ENCODE measurements at regions not wholly inside any gene's neighbourhood (a gene's known extent, or its start where the extent isn't known, plus 50 kb on each side); places are given as distances from the start of the nearest gene placed in this dataset.
A peak's percentile ranks its signal among the peaks of the same experiment; 100 is the strongest.

DNA sequence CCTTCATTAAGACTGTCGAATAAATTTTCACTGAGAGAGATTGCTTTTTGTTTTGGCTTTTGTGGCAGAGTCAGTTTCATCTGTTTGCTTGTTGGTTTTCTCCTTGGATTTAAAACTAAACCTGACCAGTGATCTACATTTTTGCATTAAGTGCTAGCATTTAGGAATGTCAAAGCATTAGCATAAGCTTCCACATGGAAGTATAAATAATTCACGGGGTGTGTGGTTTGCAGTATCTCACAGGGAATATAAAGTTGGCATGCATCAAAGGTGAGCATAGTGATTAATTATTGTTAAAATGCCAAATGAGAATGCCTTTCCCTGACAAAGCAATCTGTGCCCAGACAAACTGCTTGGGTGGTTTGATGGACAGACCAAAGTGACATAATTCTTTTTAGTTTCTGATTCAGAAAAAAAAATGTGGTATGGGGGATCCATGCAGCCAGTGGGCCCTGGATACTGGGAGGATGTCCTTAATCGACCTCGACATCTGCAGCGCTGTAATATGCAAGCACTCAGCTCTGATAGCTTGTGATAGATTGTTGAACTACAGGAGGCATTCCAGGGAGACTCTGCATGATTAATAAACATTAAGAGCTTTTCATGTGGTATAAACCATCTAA is 339.3 kb upstream of the POM121L12 start:
- no peak for DNase-seq (ENCODE audit: low spot score)

DNA sequence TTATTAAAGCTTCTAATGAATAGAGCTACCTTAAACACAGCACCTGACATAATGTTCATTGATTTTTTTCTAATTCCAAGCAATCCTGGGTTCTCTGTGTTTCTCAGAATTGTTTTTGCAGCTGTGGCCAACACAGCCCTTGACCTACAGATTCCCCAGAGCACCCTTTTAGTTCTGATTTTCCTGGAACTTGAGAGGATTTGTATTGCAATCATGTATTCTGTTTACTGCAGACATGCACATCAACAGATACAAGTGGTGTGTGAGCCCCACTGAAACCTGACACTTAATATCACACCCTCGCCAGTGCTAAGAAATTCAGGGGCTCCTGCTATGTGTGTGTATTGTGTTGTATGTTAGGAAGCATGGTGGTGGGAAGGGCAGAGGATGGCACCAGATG is 344.2 kb upstream of the POM121L12 start:
- DNase-seq (ENCODE audit: low spot score), result no peak

DNA sequence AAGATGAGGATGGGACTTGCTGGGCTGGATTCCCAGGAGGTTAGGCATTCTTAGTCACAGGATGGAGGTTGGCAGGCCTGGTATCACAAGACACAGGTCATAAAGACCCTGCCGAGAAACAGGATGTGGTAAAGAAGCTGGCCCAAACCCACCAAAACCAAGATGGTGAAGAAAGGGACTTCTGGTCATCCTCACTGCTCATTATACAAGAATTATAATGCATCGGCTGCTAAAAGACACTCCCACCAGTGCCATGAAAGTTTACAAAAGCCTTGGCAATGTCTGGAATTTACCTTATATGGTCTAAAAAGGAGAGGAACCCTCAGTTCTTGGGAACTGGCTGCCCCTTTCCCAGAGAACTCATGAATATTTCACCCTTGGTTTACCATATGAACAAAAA is 345.5 kb upstream of the POM121L12 start:
- DNase-seq (ENCODE audit: low spot score), result no peak

DNA sequence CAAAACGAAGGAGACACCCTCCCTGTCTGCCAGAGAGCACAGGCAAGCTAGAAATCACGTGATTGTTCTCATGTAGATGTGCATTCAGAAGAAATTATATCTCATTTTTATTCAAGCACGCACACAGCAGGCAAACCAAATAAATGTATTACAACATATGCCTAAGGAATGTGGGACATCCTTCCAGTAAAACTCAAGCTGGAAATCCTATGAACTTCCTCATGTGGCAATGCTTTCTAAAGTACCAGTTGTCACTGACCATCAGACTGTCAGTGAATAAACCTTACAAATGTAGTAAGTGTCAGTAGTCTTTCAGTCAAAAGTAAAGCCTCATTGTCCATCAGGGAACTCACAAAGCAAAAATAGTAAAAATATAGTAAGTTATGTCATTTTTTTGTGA is 350.1 kb upstream of the POM121L12 start:
- no peak for DNase-seq (ENCODE audit: low spot score)

DNA sequence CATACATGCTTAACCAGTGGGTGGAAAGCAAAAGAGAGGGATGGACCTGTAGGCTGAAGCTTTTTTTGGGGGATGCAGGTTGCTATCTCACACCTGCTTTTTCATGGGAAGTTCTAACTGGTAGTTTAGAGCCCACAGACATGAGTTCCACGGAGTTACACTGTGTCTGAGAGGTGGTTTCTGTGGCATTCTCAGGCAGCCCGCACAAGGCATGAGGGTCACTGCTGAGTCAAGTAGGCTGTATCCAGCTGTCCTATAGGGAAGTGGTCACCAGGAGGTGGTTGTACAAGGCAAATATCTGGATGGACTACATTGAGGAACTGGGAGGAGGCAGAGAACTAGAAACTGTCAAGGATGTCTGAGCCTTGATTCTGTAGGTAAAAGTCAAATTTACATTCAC is 351.0 kb upstream of the POM121L12 start:
- DNase-seq (ENCODE audit: low spot score), result no peak

DNA sequence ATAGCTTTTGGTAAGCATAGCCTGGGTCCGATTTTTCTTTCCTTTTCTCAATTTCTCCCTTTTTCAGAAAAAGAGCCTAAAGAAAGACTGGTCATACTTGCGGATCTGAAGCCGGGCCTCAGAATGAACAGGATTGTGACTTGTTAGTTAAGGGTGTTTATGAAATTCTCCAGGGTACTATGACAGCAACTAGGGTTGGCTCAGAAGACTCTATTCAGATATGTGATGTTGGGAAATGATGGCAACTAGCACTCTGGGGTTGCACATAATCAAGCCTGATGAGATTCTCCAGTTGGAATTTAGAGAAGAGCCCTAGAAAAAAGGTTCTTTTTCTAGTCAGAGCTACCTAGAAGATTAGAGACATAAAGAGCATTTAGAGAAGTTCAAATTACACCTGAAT is 352.4 kb upstream of the POM121L12 start:
- no peak for DNase-seq (ENCODE audit: low spot score)

DNA sequence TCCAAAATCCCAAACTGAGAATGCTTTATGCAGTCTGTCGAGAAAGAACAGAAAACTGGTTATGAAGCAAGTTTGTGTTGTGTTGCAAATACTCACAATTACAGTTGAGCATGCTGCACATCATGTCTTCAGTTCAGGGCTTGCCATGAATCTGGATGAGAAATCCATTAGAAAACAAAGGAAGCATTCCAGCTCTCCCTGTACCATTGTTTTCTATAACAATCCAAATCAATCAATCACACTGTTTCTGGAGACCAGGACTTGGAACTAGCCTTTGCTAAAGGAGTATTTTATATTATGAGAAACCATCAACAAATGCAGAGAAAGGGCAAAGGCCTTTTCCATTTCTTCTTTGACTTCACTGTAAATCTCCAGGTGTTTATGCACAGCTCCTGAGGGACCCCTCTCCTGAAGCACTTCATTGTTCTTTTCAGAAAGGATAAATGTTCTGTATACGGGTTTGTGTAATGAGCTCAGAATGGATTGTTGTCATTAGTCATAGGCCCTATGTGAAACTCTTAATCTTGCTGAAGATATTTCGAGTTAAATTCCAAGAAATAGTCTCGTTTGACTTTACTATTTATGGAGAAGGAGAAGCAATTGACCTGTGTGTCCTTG is 364.7 kb upstream of the POM121L12 start:
- DNase-seq (ENCODE audit: low spot score), result no peak

DNA sequence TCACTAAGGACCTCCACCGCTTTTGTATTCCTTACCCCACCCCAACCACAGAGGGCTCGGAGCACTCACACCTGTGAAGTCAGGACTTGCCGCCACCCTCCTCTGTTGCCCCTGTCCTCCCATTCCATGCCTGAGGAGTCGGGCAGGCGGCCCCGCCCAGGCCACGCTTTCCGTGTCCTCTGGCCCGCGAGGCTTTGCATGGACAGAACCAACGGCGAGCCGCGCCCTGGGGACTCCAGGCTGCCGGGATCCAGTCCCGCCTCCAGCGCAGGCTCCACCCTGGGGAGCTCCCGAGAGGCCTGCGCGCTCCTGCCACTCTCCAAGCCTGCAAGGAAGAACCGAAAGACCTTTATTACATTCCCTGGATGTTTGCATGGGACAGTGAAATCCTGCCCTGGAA is 366.4 kb upstream of the POM121L12 start:
- no peak for DNase-seq (ENCODE audit: low spot score)

DNA sequence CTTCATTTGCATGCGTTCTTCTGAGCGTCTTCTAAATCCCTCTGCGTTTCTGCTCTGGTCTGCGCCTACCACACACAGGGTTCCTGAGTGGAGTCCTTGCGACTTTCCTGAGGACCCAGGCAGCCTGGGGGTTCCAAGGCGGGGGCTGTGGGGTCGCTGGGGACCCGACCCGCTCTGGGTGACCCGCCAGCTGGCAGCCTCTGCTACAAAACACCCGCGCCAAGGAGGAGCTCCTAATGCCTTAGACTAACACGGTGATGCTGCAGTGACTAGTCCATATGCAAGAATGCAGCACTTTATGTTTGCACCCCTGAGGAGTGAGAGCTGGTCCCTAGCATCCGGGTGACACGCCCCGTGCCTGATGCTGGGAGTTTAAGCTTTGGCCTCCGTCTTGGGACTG is 367.0 kb upstream of the POM121L12 start:
- DNase-seq (ENCODE audit: low spot score), result no peak

DNA sequence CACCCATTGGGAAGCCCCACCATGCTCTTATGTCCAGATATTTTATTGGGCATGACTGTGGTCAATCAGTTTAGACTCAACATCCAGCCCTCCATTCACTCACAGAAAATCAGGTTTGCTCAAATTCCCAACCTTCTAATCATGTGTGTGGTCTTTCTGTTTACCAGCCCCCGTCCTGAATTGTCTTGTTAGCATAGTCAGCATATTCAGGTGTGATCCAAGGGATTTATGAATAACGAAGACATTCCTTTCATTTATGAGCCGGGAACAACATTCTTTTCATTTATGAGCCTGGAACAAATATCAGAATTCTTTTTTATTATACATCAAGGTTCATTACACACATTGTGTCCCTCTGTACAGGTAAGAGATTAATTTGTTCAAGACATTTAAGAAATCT is 376.3 kb upstream of the POM121L12 start:
- no peak for DNase-seq (ENCODE audit: low spot score)

DNA sequence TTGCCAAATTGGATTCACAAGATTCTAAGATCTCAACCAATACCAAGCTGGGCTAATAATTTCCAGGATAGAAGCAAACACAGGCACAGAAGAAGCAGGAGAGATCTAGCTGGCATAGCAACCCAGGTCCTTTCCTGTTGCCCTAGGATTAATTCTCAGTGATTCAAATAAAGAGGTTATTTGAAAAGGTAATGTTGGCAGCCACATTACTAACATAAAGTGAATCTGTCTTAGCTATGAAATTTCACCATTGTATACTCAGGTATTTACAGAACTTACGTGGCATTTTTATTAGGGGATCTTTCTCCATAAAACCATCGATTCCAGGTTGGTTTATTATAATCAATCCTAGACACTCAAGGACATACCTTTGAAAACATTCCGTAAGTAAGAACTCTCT is 379.3 kb upstream of the POM121L12 start:
- DNase-seq (ENCODE audit: low spot score), result no peak

DNA sequence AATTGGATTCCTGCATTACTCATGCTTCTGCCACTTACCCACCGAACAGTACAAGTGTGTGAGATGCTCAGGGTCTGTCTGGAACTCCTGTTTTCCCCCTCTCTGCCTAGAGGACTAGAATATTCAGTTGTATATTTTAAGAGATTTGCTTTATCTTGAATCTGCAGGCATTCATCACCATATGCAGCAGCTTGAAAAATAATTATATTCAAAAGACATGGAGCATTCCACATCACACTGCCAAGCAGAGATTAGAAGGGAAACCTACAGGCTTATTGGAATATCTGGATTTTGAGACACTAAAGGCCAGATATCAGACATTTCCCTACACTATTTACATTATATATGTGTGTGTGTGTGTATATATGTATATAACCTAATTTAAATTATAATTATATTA is 382.8 kb upstream of the POM121L12 start:
- DNase-seq (ENCODE audit: low spot score), result no peak

DNA sequence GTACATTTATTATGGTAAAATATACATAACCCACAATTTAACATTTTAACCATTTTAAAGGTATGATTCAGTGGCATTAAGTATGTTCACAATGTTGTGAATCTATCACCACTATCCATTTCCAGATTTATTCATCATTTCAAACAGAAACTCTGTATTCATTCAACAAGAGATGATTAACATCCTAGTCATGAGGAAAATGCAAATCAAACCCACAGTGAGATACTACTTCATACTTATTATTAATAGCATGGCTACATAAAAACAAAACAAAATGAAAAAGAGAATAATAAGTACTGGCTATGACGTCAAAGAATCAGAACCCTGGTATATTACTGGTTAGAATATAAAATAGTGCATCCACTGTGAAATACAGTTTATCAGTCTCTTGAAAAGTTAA is 386.6 kb upstream of the POM121L12 start:
- no peak for DNase-seq (ENCODE audit: low spot score)

DNA sequence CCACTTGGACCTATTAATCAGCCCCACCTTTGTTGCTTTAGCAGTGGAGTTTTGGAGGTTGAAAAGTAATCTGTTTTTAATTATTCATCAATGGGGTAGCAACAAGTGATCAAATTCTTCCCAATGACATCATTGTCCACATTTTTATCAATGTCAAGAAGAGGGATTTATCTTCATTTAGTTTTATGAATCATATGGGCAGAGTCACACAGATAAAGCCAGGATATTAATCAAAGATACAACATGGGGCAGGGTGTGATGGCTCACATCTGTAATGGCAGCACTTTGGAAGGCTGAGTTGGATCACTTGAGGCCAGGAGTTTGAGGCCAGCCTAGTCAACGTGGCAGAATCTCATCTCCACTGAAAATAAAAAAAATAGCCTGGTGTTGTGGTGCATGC is 388.4 kb upstream of the POM121L12 start:
- DNase-seq (ENCODE audit: low spot score), result no peak

DNA sequence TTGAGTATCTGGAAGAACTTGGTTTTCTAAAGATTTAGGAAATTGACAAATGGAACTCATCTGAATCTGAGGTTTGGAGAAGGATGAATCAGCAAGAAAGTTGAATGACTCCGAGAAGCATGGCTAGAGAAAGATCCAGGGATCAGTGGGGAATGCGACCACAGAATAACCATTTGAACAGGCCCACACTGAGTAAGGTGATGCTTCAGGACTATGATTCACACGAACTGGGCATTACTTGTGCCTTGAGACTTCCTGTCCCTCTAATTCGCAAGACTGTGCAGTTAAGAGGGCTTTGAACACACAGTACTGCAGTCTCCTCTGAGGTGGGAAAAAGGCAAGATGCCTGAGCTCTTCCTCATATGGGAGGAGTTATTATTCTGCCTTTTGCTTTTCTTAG is 395.5 kb upstream of the POM121L12 start:
- DNase-seq (ENCODE audit: low spot score), result peak; percentile 9

DNA sequence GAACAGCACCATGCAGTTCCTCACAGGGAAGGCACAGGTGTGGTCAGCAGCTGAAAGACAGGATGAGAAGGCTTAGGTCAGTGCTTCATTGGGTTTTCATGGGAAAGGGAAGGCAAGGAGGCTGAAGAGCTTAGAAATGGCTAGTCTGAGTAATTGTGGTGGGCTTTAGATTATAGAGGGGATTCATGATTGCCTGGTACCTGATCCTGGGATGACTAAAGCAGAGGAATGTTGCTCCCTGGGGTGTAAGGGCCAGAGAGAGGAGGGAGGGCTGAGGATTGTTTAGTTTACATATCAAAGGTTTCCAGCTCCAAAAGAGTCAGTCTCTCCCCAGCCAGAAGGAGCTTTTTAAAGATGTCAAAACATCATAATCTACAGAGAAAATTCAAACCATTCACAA is 396.3 kb upstream of the POM121L12 start:
- DNase-seq (ENCODE audit: low spot score), result no peak

DNA sequence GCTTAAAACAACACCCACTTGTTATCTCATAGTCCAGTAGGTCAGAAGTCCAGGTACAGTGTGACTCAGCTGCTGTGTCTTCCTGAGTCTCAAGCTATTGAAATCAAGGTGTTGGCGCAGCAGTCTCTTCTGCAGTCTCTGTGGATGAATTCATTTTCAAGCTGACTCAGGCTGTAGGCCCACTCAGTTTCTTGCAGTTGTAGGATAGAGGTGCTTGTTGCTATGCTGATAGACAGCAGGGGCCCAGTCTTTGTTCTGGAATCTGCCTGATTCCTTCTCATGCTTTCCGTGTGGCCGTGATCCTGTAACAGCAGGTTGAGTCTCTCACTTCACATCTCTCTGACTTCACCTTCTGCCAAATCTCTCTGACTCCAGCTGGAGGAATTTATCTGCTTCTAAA is 400.4 kb upstream of the POM121L12 start:
- DNase-seq (ENCODE audit: low spot score), result no peak

DNA sequence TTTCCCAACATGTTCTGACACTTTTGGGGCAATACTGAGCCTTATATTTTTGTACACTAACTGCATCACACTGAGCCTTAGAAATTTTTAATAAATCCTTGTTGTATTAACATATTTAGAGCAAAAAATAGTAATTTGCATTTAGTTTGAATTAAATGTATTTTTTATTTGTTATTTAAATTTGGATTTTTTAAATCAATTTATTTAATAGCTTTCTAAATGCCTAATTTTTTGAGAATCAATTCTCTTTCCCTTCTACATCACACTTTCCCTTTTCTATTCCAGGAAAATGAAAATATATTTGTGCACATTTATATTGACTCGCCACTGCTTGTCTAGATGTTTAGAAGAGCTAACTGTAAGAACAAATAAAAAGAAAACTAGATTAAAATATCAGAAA is 414.6 kb upstream of the POM121L12 start:
- no peak for DNase-seq (ENCODE audit: low spot score)

DNA sequence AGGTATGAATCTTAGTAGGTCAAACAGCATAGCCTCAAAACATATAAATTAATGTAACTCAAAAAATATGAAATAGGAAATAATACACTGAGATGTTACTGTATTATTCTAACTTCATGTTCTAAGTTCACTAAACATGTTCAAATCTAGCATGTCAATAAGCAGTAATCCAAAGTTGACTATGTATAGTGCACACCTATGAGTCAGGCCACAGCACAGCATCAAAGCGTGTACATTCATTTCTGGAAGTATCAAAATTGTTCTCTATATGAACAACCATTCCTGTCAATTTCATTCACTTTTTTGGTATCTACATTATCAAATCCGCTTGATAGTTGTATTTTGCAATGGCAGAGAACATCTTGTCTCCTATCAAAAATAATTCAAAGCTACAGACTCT is 418.9 kb upstream of the POM121L12 start:
- DNase-seq (ENCODE audit: low spot score), result no peak

DNA sequence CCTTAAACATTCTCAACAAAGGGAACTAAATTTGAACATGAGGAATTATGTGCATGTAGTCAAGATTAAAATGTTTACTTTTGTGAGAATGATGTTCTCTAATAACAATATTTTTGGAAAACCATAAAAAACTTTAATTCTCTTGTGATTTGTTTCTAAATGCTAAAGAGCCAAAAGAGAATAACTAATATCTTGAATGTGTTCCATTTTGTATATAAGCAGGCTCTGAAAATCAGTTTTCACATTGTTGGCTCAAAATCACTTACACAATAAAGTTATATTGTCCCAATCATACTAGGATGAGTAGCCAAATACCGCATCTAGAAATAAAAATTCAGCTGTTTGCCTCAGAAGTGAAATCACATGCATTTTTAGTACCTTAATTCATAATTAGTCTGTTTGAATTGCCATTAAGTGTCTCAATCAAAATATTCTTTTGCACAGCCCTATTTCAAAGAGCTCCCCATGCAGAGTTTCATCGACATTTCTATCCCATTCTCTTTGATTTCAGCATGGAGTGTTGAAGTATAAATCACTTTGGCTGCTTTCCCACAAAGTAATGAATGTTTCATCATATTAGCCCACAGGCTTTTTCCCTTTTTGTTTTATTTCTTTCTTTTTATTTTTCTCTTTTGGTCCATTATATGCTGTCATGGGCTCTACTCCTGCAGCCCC is 420.3 kb upstream of the POM121L12 start:
- DNase-seq (ENCODE audit: low spot score), result no peak

DNA sequence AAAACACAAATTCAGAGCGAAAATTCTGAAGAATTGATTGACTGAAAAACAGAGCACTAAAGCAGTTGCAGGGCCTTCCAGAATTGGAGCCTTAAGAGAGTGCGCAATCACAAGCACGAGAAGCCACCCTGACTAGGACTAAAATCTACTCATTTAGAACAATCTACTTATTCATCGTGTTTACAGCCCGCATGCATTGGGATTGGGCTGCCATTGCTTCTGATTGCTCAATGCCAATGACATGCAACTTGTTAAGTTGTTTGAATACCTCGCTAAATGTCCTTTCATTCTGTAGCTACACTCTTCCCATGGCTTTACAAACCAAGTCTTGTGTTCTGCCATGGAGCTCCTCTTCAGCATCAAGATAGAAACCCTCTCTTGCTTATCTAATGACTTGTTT is 425.9 kb upstream of the POM121L12 start:
- no peak for DNase-seq (ENCODE audit: low spot score)

DNA sequence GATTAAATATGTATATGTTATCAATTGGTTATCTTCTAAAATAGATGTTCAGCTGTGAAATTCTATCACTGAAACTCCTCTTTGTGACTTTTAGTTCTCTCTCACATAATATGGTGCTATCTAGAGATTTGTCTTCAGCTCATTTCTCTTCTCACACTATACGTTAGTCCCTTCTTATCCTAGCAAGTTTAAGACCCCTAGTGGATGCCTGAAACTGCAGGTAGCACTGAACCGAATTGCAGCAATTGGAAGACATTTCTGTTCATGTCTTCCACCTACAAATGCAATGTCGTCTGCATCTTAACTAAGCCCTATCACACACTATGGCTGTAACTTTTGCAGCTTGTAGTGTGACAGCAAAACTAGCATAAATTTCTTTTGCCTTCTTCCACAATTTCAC is 442.7 kb upstream of the POM121L12 start:
- no peak for DNase-seq (ENCODE audit: low spot score)

DNA sequence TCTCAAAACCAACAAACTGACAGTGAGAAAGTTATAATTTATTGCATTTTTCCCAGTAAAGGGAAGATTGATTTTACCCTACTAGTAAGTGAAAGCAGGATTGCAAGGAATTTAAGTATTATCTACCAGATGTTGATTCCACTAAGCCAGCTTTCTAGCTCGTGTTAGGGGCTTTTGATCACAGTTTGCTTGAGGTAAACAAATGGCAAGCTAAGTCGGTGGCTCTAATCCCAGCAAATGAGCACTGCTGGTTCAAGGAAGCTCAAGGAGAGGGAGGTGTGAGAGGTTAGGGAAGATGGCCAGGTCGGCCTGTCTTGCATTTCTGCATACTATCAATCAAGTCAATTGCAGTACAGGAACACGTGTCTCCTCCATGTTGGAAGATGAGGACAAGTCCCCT is 448.7 kb upstream of the POM121L12 start:
- DNase-seq (ENCODE audit: low spot score), result no peak

DNA sequence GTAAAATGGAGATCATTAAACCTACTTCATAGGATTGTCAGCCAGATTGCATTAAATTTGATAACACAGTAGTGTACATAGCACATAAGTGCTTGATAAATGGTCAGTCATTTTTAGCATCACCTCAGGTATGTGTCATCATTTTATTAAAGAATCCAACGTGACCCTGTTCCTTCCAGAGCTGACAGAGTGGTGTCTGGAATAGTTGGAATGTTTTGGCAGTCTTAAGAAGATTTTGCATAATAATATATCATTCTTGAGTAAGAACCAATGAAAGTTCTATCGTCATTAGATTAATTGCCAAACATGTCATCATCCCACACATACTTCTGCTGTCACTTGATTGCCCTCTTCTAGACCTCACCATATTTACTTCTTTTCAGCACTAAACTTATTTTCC is 451.4 kb upstream of the POM121L12 start:
- DNase-seq (ENCODE audit: low spot score), result no peak

Data from RKO (cell line).